ENCODE measurements at regions not wholly inside any gene's neighbourhood (a gene's known extent, or its start where the extent isn't known, plus 50 kb on each side); places are given as distances from the start of the nearest gene placed in this dataset.
"Not testable (repeated sequence)": the region's sequence is repeated elsewhere in the genome, so short reads cannot be mapped to it uniquely, and the experiment has no call there.

DNA sequence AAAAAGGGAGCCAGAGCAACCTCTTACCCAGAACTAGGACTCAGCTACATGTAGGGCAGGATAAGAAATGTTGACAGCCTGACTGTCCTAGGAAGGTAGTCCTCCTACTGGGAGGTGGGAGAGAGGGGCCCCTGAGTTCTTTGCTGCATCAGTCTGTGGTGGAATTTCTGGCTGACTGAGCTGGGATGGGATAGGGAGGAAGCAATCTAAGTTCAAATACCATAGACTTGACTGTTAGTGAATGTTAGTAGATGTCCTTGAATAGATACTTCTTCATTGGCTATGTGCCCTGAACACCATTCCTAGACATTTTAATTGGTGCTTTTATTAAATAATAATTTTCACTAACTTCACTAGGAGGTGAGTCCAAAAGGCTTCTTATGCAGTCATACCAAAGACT, 1343.6 kb upstream of the CITED2 start:
- no peak for DNase-seq (ENCODE audit: low read depth in 1 of 2, low spot score in 1 of 2)

DNA sequence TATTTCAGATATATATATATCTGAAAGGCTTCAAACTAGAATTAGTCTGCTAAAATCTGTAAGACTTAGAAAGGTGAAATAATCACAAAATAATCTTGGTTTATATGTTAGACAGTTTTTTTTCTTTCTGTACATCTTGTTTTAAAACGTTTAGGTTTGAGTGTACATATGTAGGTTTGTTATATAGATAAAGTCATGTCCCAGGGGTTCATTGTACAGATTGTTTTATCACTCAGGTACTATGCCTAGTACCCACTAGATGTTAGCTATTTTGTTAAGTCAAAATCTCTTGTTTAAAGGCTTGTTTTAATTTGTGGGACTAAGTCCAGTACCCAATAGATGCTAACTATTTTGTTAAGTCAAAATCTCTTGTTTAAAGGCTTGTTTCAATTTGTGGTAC, 1339.0 kb upstream of the CITED2 start:
- DNase-seq (ENCODE audit: low read depth in 1 of 2, low spot score in 1 of 2): no peak

DNA sequence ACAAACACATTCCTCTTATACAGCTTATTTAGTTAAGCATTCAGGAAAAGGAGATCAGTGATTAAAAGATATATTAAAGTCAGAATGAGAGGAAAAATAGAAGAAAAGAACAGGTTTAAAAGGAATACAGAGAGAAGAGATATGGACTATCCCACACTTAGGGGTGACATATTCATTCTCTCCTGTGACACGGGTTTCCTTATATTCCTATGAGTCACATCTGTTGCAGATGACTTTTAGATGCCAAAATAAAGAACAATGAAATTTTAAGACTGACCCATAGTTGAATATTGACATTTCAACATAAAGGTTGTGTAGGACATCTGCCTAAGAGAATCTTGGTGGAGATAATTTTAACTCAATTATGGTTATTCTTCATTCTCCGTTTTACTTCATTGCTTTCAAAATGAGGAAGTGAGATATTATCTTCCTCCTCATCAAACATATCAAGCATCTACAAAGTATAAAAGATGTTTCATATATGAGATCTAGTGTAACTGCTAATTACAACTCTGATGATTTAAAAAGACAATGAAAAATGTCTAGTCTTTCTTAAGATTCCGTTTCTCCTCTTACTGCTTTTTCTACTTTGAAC, 1336.7 kb upstream of the CITED2 start:
- no peak for DNase-seq (ENCODE audit: low read depth in 1 of 2, low spot score in 1 of 2)

DNA sequence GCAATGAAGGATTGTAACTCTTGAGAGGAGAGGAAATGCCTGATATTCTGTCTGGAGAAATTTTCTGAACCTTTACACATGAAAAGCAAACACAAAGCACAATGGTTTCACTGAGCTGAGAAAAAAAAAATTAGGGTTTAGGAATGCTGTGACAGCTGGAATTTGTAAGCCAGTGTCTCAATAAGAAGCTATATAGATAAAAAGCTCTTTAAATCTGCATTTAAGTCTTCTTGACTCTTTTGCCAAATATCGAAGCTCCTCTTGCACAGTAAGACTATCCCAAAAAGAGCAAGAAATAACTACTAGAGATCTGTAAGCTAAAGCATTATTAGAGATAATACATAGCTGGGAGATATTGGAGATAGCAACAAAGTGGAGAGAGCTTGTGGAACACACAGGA, 1334.0 kb upstream of the CITED2 start:
- DNase-seq (ENCODE audit: low read depth in 1 of 2, low spot score in 1 of 2): no peak

DNA sequence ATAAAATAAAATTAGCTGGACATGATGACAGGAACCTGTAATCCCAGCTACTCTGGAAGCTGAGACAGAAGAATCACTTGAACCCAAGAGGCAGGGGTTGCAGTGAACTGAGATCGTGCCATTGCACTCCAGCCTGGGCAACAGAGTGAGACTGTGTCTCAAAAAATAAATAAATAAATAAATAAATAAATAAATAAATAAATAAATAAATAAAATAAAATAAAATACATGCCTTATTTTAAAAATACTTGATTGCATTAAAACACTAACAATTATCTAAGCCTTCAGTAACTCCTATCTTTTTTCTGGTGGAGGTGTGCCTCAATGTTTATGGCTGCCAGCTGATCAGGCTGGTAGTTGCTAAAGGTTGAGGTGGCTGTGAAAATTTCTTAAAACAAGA, 1329.6 kb upstream of the CITED2 start:
- DNase-seq (ENCODE audit: low read depth in 1 of 2, low spot score in 1 of 2): not testable (repeated sequence)

DNA sequence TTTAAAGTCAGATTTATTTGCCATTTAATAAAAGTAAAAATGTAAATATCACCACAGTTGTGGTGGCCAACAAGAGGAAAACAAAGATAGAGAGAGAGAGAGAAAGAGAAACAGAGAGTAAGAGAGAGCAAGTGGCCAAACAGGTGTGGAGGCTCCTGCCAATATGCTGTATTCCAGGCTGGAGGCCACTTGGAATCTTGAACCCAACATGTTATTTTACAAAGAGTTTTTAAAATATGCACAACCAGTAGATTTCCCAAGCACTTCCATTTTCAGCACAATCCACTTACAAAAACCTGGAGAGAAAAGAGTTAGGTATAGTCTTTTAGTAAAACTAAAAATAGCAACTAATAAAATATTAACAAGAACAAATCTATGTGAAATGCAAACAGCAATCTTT, 1323.1 kb upstream of the CITED2 start:
- no peak for DNase-seq (ENCODE audit: low read depth in 1 of 2, low spot score in 1 of 2)

DNA sequence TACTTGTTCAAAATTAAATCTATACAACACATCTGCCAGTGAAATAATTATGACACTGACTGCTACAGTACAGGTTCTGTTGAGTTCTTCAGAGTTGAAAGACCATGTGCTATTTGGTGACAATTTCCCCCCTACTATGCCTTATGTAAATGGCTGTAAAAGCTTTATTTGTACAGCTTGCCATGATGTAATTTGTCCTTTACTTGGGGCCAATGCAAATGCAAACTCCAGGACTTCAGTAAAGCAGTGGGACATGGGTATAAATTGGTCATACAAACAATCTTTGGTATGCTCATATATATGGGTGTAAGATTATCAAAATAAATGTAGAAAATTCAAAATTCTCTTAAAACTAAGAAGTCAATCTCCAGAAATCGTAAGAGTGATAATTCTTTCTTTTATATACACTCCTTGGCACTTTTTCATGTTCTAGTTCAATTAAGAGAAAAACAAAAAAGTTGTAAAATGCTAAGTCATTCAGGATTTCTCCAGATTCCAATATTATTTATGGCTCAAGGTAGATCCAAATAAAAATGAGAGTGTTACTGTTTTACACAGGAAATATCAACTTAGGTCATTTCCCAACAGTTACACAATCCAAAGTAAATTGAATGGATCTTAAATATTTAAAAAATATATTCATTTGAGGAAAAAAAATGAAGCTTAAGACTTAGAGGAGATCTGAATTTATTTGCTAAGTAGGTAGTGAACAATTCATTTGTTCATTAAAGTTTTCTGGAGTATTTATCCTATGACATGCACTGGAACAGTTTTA, 1310.5 kb upstream of the CITED2 start:
- no peak for DNase-seq (ENCODE audit: low read depth in 1 of 2, low spot score in 1 of 2)

DNA sequence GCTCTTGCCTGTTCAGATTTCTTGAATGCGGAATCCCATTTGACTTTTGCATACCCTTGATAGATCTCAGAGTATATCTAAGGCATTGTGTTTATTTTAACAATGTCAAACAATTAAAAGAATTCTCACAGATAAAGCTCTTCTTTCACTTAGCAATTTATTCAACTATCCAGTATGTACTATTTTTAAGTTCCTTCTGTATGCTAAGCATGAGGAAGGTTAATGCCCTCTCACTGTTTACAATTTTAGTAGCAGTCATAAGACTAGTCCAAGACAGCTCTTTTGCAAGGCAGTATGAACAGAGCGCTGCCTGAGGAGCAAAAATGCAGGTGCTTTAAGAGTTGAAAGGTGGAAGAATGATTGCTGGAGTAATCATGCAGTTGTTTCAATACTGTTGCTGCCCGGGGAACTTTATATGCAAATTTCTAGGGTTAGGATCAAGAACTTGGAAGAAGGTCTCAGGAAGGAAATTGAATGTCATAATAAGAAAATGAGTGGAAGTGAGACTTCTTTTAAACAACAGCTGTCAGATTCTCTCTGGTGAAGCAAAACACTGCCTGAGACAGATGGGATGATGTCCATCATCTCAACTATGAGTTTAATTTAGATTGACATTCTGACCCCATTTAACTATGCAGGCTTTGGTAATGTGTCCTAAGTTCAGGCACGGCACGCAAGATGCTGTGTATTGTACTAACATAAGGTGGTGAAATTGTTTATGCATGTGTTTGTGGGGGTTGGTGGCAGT, 1303.5 kb upstream of the CITED2 start:
- DNase-seq (ENCODE audit: low read depth in 1 of 2, low spot score in 1 of 2): no peak

DNA sequence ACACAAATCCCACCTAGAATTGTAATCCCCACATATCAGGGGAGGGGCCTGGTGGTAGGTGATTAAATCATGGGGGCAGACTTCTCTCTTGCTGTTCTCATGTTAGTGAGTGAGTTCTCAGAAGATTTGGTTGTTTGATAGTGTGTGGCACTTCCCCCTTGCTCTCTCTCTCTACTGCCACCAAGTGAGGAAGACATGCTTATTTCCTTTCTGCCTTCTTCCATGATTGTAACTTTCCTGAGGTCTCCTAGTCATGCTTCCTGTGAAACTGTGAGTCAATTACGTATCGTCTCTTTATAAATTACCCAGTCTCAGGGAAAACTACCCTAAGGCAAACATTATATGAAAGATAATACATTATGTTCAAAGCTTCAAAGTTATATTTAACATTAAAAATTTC, 1297.5 kb upstream of the CITED2 start:
- no peak for DNase-seq (ENCODE audit: low read depth in 1 of 2, low spot score in 1 of 2)

DNA sequence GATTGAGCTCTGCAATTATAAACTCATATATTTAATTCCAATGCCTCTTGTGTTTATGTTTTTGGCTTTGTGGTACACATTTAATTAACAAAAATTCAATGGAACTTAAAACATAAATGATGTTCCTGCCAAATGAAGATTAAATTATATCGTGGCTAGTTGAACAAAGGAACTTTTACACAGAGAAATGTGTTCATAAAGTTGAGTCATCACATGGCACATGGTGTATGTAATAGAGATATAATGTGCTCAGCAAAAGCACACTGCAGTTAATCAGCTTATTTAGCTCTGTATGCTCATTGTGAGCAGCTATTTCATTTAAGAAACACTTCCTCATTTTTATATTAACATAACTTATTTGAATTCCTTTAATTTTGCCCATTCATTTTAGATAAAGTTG, 1295.6 kb upstream of the CITED2 start:
- DNase-seq (ENCODE audit: low read depth in 1 of 2, low spot score in 1 of 2): no peak

DNA sequence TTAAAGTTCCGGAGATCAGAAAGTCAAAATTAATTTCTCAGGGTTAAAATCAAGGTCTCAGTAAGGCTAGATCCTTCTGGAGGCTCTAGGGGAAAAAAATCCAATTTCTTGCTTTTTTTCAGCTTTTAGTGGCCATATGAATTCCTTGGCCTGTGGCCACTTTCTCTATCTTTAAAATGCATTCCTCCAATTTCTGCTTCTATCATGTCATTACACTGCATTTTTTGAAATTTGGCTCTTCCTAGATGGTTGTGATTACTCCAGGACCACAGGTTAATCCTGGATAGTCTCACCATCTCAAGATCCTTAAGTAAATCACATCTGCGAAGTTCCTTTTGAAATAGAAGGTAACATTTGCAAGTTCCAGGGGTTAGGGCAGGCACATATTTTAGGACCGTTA, 1294.9 kb upstream of the CITED2 start:
- DNase-seq (ENCODE audit: low read depth in 1 of 2, low spot score in 1 of 2): no peak

DNA sequence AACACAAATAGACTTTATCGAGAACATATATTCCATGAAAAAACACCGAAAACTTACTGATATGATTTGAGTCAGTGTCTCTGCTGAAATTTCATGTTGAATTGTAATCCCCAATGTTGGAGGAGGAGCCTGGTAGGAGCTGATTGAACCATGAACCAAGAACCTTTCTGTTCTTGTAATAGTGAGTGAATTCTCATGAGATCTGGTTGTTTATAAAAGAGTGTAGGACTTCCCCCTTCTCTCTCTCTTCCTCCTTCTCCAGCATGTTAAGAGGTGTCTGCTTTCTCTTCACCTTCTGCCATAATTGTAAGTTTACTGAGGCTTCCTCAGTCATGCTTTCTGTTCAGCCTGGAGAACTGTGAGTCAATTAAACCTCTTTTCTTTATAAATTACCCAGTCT, 1289.3 kb upstream of the CITED2 start:
- no peak for DNase-seq (ENCODE audit: low read depth in 1 of 2, low spot score in 1 of 2)

DNA sequence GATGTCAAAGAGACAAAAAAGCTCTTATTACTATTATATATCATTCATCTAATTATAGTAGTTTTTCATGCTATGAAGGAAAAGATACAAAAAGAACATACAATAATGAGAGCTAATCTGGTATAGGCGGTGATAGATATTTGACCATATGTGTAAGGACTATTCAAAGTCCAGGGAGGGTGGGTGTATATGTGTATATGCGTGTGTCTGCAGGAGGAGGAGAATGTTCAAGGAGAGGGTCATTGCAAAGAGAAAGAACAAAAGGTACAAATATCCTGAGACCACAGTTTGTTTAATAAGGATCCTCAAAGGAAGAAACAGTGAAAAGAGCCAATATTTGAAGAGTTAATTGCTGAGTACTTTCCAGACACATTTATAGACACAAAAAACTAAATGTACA, 1288.6 kb upstream of the CITED2 start:
- DNase-seq (ENCODE audit: low read depth in 1 of 2, low spot score in 1 of 2): no peak

DNA sequence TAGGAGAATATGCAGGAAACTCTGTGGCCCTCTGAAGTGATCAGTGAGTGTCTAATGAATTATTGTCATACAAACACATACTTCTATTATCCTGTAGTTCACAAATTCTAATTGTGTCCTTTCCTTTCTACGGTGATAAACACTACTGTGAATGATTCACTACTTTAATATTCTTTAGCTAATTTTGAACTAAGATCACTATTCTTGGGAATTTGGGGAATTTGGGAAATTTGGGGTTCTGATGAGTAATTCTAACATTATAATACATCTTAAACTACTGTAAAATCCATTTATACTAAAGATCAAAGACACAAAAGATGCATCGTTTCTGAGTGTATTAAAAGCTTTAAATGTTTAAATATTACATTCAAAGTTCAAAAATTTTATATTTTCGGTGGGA, 1287.2 kb upstream of the CITED2 start:
- DNase-seq (ENCODE audit: low read depth in 1 of 2, low spot score in 1 of 2): no peak

DNA sequence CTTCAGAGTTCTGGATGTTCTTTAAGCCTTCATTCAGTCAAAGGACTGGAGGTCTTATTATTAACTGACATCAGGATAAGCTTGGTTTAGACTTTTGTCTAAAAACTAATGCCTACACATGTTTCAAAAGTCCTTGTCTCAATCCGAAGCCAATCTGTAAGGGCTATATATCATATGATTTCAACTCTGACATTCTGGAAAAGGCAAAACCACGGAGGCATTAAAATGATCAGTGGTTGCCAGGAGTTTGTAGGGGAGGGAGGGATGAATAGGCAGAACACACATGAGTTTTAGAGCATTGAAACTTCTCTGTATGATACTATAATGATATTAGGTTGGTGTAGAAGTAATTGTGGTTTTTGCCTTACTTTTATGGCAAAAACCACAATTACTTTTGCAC, 1285.8 kb upstream of the CITED2 start:
- no peak for DNase-seq (ENCODE audit: low read depth in 1 of 2, low spot score in 1 of 2)

DNA sequence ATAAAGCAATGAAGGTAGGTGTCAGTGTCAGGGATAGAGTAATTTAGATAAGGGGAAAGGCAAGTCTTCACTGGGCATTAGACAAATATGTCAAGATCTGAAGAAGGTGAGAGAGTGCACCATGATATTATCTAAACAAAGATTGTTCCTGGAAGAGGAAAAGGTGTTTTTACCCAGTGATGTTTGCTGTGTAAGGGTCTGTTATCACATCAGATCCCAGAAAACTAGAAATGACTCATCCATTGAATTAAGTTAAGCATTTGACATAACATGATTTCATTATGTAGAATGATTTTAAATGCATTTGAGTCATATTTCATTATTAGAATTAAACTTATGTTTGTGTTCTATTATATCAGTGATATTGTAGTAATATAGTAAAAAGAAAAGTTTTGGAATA, 1279.5 kb upstream of the CITED2 start:
- DNase-seq (ENCODE audit: low read depth in 1 of 2, low spot score in 1 of 2): no peak

DNA sequence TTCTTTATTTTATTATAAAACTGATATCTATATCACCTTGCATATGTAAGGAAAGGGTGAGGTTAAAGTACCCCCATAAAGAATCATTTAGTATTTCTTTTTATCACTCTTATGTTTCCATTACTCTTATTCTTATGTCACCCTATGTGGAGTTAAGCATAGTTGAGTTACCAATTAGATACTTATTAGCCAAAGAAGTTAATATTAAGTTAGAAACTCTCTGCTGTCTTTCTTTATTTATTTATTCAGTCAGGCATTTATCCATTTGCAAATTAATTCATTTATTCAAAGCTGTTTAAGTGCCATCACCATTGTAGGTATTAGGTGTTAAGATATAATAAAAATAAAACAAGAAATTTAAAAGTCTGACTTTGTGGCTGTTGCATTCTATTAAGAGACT, 1279.1 kb upstream of the CITED2 start:
- DNase-seq (ENCODE audit: low read depth in 1 of 2, low spot score in 1 of 2): no peak

DNA sequence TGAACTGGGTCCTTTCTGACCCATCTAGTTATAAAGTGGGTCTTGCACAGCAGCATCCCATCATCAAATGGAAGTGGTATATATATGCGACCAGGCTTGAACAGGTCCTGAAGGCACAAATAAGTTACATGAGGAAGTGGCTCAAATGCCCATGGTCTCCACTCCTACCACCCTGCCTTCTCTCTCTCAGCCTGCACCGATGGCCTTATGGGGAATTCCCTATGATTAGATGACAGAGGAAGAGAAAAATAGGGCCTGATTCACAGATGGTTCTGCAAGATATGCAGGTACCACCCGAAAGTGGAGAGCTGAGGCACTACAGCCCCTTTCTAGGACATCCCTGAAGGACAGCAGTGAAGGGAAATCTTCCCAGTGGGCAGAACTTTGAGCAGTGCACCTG, 1275.1 kb upstream of the CITED2 start:
- not testable (repeated sequence) for DNase-seq (ENCODE audit: low read depth in 1 of 2, low spot score in 1 of 2)

DNA sequence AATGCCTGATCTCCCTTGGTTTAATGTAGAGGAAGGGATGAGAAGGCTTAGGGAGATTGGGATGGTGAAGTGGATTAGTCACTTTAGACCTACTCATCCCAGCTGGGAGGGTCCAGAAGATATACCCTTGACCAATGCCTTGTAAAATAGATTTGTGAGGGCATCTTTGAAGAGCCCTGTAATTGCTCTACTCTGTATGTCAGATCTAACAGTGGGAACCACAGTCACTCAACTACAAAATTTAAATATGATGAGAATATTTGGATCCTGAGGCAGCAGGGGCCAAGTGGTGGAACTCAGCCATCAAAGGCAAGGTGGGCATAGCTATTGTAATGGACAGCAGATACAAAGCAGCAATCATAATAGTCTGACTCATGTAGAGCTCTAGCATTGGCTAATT, 1272.9 kb upstream of the CITED2 start:
- DNase-seq (ENCODE audit: low read depth in 1 of 2, low spot score in 1 of 2): not testable (repeated sequence)

DNA sequence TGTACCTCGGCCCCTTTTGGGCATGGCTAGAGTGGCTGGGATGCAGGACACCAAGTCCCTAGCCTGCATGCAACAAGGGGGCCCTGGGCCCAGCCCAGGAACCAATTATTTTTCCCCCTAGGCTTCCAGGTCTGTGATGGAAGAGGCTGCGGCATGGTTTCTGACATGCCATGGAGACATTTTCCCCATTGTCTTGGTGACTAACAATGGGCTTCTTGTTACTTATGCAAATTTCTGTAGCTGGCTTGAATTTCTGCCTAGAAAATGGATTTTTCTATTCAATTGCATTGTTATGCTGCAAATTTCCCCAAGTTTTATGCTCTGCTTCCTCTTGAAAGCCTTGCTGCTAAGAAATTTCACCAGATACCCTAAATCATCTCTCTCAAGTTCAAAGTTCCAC, 1269.6 kb upstream of the CITED2 start:
- DNase-seq (ENCODE audit: low read depth in 1 of 2, low spot score in 1 of 2): no peak

DNA sequence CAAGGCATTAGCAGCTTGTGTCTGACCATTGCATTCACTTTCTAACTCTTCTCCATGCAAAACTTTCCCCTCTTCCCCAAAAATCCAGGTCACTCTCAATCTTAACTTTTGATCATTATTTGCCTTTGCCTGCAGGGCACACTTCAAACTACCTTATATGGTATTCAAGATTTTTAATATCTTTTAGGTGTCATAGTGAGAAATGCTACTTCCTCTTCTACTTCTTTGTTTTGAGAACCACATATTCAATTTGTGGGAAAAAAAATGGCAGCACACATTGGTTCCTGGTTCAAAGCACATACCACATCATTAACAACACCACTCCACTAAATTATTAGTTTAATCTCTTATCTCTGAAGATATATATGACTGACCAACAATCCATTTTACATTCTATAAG, 1267.0 kb upstream of the CITED2 start:
- DNase-seq (ENCODE audit: low read depth in 1 of 2, low spot score in 1 of 2): no peak

DNA sequence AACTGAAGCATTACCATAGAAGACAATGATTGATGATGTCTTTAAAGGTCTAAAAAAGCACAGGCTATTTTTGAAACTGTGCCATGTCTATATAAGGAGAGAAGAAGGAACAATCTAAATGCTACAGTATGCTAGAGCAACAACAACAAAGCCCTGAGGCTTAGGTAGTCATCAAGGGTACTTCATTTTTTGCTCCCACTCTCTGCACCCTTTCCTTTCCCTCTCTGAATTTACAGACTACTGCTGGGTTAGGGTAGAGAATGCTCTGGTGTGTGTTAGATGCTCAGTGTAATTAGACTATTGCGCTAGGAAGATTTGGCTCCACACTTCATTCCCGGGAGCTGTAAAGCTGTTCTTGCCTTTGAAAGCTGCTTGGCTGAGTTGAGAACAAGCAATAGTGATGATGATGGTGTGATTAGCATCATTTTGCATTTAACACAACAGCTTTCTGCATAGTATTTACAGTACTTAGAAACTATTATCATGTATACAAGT, 1262.5 kb upstream of the CITED2 start:
- no peak for DNase-seq (ENCODE audit: low read depth in 1 of 2, low spot score in 1 of 2)

All from activated CD4-positive, alpha-beta T cell treated with anti-CD3 and anti-CD28 coated beads, Interleukin-2, amount 50 U/mL, for 24 hours (primary cell).